Upper lobe of left lung (tissue), 6 donors: ENCODE measurements at regions not wholly inside any gene's neighbourhood (a gene's known extent, or its start where the extent isn't known, plus 50 kb on each side); places are given as distances from the start of the nearest gene placed in this dataset.

ENCODE experiments used
- ATAC-seq, 2 donors: fragments of 200-7000 bp; cut with Tn5 transposase; one replicate each; pipeline ENCODE4 v1.9.1; 2022; ENCODE audit warnings: mild to moderate bottlenecking in 2 of 2, moderate library complexity in 2 of 2; ENCODE audit not compliant: low FRiP score in 2 of 2
- DNase-seq, 2 donors: peaks; one replicate each; pipeline ENCODE4 v3.0.0-alpha.2; 2019 to 2020
- H3K27ac ChIP-seq, 4 donors: fragments of 200-600 bp; sonication (generic); one replicate each; pipeline ENCODE4 v1.5.1; 2016 to 2019
- H3K27me3 ChIP-seq, 4 donors: fragments of 200-600 bp; sonication (generic); one replicate each; pipeline ENCODE4 v1.5.1; 2017 to 2019
- H3K36me3 ChIP-seq, 4 donors: fragments of 200-600 bp; sonication (generic); one replicate each; pipeline ENCODE4 v1.5.1; 2016 to 2019
- H3K4me1 ChIP-seq, 4 donors: fragments of 200-600 bp; sonication (generic); one replicate each; pipeline ENCODE4 v1.5.1; 2018 to 2019
- H3K4me3 ChIP-seq, 4 donors: fragments of 200-600 bp; sonication (generic); one replicate each; pipeline ENCODE4 v1.5.1; 2017 to 2019; ENCODE audit warnings: mild to moderate bottlenecking in 2 of 4, moderate library complexity in 1 of 4
- H3K9me3 ChIP-seq, 4 donors: fragments of 200-600 bp; sonication (generic); one replicate each; pipeline ENCODE4 v1.5.1; 2018 to 2019
- EP300 ChIP-seq, 4 donors: sonication (generic); formaldehyde crosslinking; IDR thresholded peaks; one replicate each; pipeline ENCODE4 v1.5.1; 2017; ENCODE audit warnings: antibody characterized with exemption in 4 of 4, control low read depth in 2 of 4
- POLR2A ChIP-seq, 4 donors: fragments of 450-650 bp; IDR thresholded peaks; one replicate each; pipeline ENCODE4 v1.5.1; 2016 to 2017; ENCODE audit warnings: antibody characterized with exemption in 4 of 4, mild to moderate bottlenecking in 2 of 4
- POLR2AphosphoS5 ChIP-seq, 2 donors: sonication (generic); formaldehyde crosslinking; IDR thresholded peaks; one replicate each; pipeline ENCODE4 v1.5.1; 2017; ENCODE audit warnings: antibody characterized with exemption in 2 of 2
- WGBS, 2 donors: methylation state at CpG; one replicate each; pipeline ENCODE4 v1.1.5; 2017 to 2018; 5-methylcytosine and 5-hydroxymethylcytosine counted together
- TF ChIP-seq, protein P1 (sequence below), 6 experiments: fragments of 450-650 bp in 4 of 6; fragments of 200-600 bp in 2 of 6; sonication (generic) in 2 of 6; IDR thresholded peaks; one replicate each; pipeline ENCODE4 v1.5.1; 2016 to 2019; ENCODE audit warnings: antibody characterized with exemption in 6 of 6
- donor health status: DM: no; HTN: no; CAD: no; lungs with moderate emphysema.
- donor health status: DM: no; HTN: yes; CAD: no; lungs with severe emphysema.

DNA sequence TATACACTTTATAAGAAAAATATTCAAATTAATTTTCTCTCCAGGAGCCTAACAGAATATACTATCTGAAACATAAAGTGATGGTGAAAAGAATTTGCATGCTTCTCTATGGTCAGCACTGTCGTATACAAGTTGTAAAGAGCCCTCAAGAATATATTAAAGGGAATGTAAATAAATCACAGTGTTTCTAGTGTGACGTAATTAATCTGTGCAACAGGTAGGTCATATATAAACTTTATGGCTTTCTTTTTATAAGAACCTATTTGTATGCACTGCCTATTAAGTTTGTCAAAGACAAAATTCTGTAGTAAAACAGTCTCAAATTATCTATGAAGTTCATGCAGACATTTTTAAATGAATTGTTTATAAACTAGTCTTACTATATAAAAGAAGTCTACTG is 347.9 kb upstream of the EYS start:
- Histone ChIP-seq H3K9me3 (no peaks in the 10 kb centered on the region), H3K27ac (no peak overlapping the region), H3K4me1 (no peaks in the 10 kb centered on the region), H3K4me3 (no peak overlapping the region), H3K27me3 (no peaks in the 10 kb centered on the region), H3K36me3 (no peaks in the 10 kb centered on the region)
- WGBS, 2 donors, result 76 to 79% methylated on average over 2 of the region's 2 CpGs
- no peak for DNase-seq
- no peak for TF ChIP-seq EP300 (IDR thresholded peaks at IDR 0.05)
- no peak for TF ChIP-seq POLR2AphosphoS5 (IDR thresholded peaks at IDR 0.05)
- TF ChIP-seq, protein P1, sequence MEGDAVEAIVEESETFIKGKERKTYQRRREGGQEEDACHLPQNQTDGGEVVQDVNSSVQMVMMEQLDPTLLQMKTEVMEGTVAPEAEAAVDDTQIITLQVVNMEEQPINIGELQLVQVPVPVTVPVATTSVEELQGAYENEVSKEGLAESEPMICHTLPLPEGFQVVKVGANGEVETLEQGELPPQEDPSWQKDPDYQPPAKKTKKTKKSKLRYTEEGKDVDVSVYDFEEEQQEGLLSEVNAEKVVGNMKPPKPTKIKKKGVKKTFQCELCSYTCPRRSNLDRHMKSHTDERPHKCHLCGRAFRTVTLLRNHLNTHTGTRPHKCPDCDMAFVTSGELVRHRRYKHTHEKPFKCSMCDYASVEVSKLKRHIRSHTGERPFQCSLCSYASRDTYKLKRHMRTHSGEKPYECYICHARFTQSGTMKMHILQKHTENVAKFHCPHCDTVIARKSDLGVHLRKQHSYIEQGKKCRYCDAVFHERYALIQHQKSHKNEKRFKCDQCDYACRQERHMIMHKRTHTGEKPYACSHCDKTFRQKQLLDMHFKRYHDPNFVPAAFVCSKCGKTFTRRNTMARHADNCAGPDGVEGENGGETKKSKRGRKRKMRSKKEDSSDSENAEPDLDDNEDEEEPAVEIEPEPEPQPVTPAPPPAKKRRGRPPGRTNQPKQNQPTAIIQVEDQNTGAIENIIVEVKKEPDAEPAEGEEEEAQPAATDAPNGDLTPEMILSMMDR (IDR thresholded peaks at IDR 0.05), result no peak
- TF ChIP-seq POLR2A (IDR thresholded peaks at IDR 0.05), result no peak
- ATAC-seq, result no peak

DNA sequence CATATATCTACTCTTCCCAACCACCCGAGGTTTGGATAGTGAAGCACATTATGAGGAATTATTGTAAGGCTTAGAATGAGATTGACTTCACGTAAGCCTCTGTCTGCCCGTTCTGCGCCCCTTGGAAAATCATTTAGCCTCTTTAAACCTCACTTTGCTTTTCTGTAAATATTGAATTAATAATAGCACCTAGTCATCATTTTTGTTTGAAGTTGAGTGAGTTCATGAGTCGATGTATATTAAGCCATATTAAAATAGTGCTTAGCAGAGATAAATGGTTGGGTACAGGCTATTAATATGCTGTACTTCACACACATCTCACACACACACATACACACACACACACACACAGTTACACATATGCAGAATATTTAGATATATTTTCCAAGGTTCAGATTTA is 344.8 kb upstream of the EYS start:
- WGBS, 2 donors, result 79 to 83% methylated on average over 5 of the region's 5 CpGs
- Histone ChIP-seq H3K27me3 (no peaks in the 10 kb centered on the region), H3K27ac (no peak overlapping the region), H3K4me3 (no peak overlapping the region), H3K9me3 (no peaks in the 10 kb centered on the region), H3K36me3 (no peaks in the 10 kb centered on the region), H3K4me1 (no peaks in the 10 kb centered on the region)
- TF ChIP-seq POLR2A (IDR thresholded peaks at IDR 0.05) (no peak), POLR2AphosphoS5 (IDR thresholded peaks at IDR 0.05) (no peak), EP300 (IDR thresholded peaks at IDR 0.05) (no peak)
- TF ChIP-seq, protein P1 (IDR thresholded peaks at IDR 0.05), result no peak
- ATAC-seq (no peak), DNase-seq (no peak)

DNA sequence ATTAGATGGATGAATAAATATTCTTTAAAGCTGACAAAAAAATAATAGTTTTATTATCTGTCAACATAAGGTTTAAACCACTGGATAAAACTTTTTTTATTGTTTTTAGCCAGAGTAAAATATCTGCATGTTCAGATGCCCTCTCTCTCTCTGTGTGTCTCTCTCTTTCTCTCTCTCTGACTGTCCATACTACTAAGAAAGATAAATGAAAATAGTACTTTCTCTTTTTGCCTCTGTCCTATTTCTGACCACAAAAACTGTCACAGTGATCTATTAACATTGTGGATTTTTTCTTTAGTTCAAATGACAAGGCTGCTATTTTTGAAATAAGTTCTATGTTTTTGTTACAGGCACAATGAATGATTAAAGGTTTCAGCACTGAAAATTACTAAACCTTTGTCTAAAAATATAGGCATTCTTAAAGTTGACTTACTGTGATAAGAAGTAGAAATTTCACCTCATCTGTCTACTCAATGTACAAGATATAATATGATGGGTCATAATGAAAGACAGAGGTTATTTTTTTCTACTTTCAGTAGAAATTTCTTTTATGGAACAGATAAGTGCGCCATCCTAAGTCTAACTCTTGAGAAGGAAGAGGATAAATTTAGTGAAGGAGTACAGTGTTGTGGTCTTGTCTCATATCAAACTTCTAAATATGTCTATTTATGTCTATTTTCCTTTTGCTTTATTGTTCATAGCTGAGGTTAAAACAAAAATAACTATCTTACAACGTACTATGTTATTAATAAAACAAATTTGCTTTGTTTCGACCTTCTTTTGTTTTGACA is 341.9 kb upstream of the EYS start:
- Histone ChIP-seq H3K4me1 (no peaks in the 10 kb centered on the region), H3K27ac (no peak overlapping the region), H3K27me3 (no peaks in the 10 kb centered on the region), H3K4me3 (no peak overlapping the region), H3K9me3 (no peaks in the 10 kb centered on the region), H3K36me3 (no peaks in the 10 kb centered on the region)
- TF ChIP-seq POLR2AphosphoS5 (IDR thresholded peaks at IDR 0.05), result no peak
- TF ChIP-seq, protein P1 (IDR thresholded peaks at IDR 0.05), result no peak
- no peak for TF ChIP-seq POLR2A (IDR thresholded peaks at IDR 0.05)
- TF ChIP-seq EP300 (IDR thresholded peaks at IDR 0.05), result no peak
- DNase-seq (no peak), ATAC-seq (no peak)
- 79 to 88% methylated on average over 3 of the region's 3 CpGs for WGBS, 2 donors

DNA sequence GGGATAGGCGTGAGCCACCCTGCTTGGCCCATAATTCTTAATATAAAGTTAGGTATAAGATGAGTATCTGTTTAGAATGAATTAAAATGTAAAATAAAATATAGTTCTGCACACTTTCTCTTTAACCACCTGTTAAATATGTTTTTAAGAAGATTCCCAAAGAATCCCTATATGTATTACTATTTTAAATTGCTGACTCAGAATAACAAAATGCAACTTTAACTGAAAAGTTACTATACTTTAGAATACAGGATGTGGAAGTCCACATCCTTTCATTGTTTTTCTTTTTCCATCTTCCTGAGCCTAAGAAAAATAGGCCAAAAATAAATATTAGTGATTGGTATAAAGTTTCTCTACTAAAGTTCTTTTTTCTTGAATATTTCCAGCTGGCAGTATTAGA is 325.6 kb upstream of the EYS start:
- DNase-seq (no peak), ATAC-seq (no peak)
- no peak overlapping the region for H3K4me3 ChIP-seq
- no peaks in the 10 kb centered on the region for H3K36me3 ChIP-seq
- no peak for TF ChIP-seq POLR2A (IDR thresholded peaks at IDR 0.05)
- TF ChIP-seq, protein P1 (IDR thresholded peaks at IDR 0.05), result no peak
- no peak for TF ChIP-seq POLR2AphosphoS5 (IDR thresholded peaks at IDR 0.05)
- no peak for TF ChIP-seq EP300 (IDR thresholded peaks at IDR 0.05)
- H3K9me3 ChIP-seq, result no peaks in the 10 kb centered on the region
- no peaks in the 10 kb centered on the region for H3K4me1 ChIP-seq
- WGBS, 2 donors, result 75 to 88% methylated on average over 1 of the region's 1 CpG
- H3K27me3 ChIP-seq, result no peaks in the 10 kb centered on the region
- H3K27ac ChIP-seq, result no peak overlapping the region

DNA sequence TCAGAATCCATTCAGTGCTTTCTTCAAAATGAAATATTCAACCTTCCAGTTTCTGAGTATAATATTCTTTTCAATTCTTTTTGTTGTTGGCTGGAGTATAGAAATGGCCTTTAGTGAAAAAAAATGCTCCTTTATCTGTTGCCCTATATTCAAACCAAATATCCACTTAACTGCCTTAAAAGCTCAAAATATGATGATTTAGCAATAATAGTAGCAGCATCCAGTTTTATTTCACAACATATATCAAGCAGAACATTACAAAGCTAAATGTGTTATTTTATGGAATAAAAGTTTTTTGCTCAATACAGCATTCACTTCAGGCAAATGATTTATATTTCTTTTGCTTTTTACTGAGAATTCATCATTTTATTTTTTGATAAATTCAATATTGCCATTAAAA is 322.4 kb upstream of the EYS start:
- no peak for ATAC-seq
- Histone ChIP-seq H3K27me3 (no peaks in the 10 kb centered on the region), H3K36me3 (no peaks in the 10 kb centered on the region), H3K4me3 (no peak overlapping the region), H3K27ac (no peak overlapping the region), H3K4me1 (no peaks in the 10 kb centered on the region), H3K9me3 (no peaks in the 10 kb centered on the region)
- TF ChIP-seq EP300 (IDR thresholded peaks at IDR 0.05), result no peak
- TF ChIP-seq, protein P1 (IDR thresholded peaks at IDR 0.05), result no peak
- no peak for TF ChIP-seq POLR2A (IDR thresholded peaks at IDR 0.05)
- no peak for TF ChIP-seq POLR2AphosphoS5 (IDR thresholded peaks at IDR 0.05)
- no peak for DNase-seq
